Osteocyte (in vitro differentiated cells): ENCODE measurements at regions not wholly inside any gene's neighbourhood (a gene's known extent, or its start where the extent isn't known, plus 50 kb on each side); places are given as distances from the start of the nearest gene placed in this dataset.

Experiments
- DNase-seq: peaks from one replicate; pipeline ENCODE4 v3.0.0; 2021; ENCODE audit warnings: mixed read lengths; ENCODE audit not compliant: unreplicated experiment; ENCODE audit errors: extremely low spot score
- H3K27ac Mint-ChIP-seq: one replicate; pipeline ENCODE4 v1.8.0; 2021; ENCODE audit warnings: mild to moderate bottlenecking, mixed read lengths; ENCODE audit not compliant: unreplicated experiment
- H3K27me3 Mint-ChIP-seq: one replicate; pipeline ENCODE4 v1.8.0; 2021; ENCODE audit warnings: mixed read lengths; ENCODE audit not compliant: unreplicated experiment
- H3K36me3 Mint-ChIP-seq: one replicate; pipeline ENCODE4 v1.8.0; 2021; ENCODE audit warnings: mixed read lengths; ENCODE audit not compliant: unreplicated experiment
- H3K4me1 Mint-ChIP-seq: one replicate; pipeline ENCODE4 v1.8.0; 2021; ENCODE audit warnings: mixed read lengths; ENCODE audit not compliant: unreplicated experiment
- H3K4me3 Mint-ChIP-seq: one replicate; pipeline ENCODE4 v1.8.0; 2021; ENCODE audit warnings: mild to moderate bottlenecking, moderate library complexity, mixed read lengths; ENCODE audit not compliant: unreplicated experiment
- H3K9me3 Mint-ChIP-seq: one replicate; pipeline ENCODE4 v1.8.0; 2021; ENCODE audit warnings: mixed read lengths; ENCODE audit not compliant: unreplicated experiment
- CTCF ChIP-seq: fragments of 200-600 bp; sonication (generic); IDR thresholded peaks from 2 replicates; pipeline ENCODE4 v1.5.0; 2021; ENCODE audit warnings: antibody characterized with exemption, mild to moderate bottlenecking, moderate library complexity

GRCh38 chr13:106819413-106820180, 251.7 kb upstream of the ARGLU1 start:
- H3K27me3 Mint-ChIP-seq: peaks cover 9% of the 10 kb centered on the region

GRCh38 chr13:106818971-106819370, 251.0 kb upstream of the ARGLU1 start:
- no peak for TF ChIP-seq CTCF
- Mint-ChIP-seq H3K27ac (no peak overlapping the region), H3K4me3 (no peak overlapping the region), H3K9me3 (no peaks in the 10 kb centered on the region), H3K27me3 (peaks cover 11% of the 10 kb centered on the region), H3K36me3 (no peaks in the 10 kb centered on the region), H3K4me1 (no peaks in the 10 kb centered on the region)
- no peak for DNase-seq

More at GRCh38 chr13:106819413-106820180, 251.7 kb upstream of the ARGLU1 start:
- H3K27ac Mint-ChIP-seq: no peak overlapping the region
- H3K9me3 Mint-ChIP-seq: peaks cover 3% of the 10 kb centered on the region
- no peaks in the 10 kb centered on the region for H3K4me1 Mint-ChIP-seq
- no peak for TF ChIP-seq CTCF
- H3K4me3 Mint-ChIP-seq: no peak overlapping the region
- no peaks in the 10 kb centered on the region for H3K36me3 Mint-ChIP-seq
- no peak for DNase-seq

GRCh38 chr13:106815545-106815944, 247.6 kb upstream of the ARGLU1 start:
- DNase-seq: no peak
- Mint-ChIP-seq H3K4me3 (no peak overlapping the region), H3K9me3 (no peaks in the 10 kb centered on the region), H3K36me3 (no peaks in the 10 kb centered on the region), H3K27ac (no peak overlapping the region), H3K4me1 (no peaks in the 10 kb centered on the region), H3K27me3 (peaks cover 24% of the 10 kb centered on the region)
- no peak for TF ChIP-seq CTCF

- no peak overlapping the region for H3K4me3 Mint-ChIP-seq
- DNase-seq: no peak
- no peak overlapping the region for H3K27ac Mint-ChIP-seq
- peaks cover 32% of the 10 kb centered on the region for H3K27me3 Mint-ChIP-seq
- TF ChIP-seq CTCF: no peak
- no peaks in the 10 kb centered on the region for H3K9me3 Mint-ChIP-seq
- no peaks in the 10 kb centered on the region for H3K4me1 Mint-ChIP-seq
- H3K36me3 Mint-ChIP-seq: no peaks in the 10 kb centered on the region
Measured at GRCh38 chr13:106814463-106814862, 246.5 kb upstream of the ARGLU1 start.

- Mint-ChIP-seq H3K9me3 (no peaks in the 10 kb centered on the region), H3K27ac (no peak overlapping the region), H3K4me1 (no peaks in the 10 kb centered on the region), H3K27me3 (peaks cover 35% of the 10 kb centered on the region), H3K4me3 (no peak overlapping the region), H3K36me3 (no peaks in the 10 kb centered on the region)
- DNase-seq: no peak
- TF ChIP-seq CTCF: no peak
Measured at GRCh38 chr13:106810069-106810468, 242.1 kb upstream of the ARGLU1 start.
